ENCODE measurements at regions not wholly inside any gene's neighbourhood (a gene's known extent, or its start where the extent isn't known, plus 50 kb on each side); places are given as distances from the start of the nearest gene placed in this dataset.

DNA sequence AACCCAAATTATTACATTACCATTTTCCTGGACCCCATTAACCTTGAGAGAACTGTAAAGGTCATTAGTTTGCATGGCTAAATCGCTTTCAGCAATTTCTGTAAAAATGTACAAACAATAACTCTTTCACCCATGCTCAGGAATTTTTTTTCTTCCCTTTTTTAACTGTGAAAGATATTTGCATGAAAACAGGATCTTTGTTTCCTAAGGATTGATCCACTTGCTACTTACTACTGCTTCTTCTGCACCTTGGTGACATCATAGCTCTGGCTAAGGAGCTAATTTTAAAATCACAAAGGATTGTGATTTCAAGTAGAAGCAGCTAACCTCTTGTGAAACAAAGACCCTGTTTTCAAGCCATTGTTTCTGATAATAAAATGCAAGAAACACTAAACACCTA, 274.6 kb upstream of the ESRRG start:
- no peak for DNase-seq (ENCODE audit: low read depth)

DNA sequence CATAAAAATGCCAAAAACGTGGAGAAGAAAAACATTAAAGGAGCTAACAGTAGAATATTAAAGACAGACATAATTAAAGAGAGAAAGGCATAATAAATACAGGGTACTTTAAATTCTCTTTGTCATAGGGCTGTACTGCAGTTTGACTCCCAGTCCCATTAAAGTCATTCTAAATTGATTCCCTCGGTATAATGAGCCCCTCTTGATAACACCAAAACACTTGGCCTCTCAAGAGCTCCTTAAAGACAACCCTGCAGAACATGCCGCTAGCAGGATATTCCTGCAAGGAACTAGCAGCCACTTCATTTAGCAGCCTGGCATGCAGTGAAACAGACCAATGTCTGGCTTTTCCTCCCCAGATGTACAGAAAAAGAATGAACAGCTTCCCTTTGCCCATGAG, 273.8 kb upstream of the ESRRG start:
- no peak for DNase-seq (ENCODE audit: low read depth)

DNA sequence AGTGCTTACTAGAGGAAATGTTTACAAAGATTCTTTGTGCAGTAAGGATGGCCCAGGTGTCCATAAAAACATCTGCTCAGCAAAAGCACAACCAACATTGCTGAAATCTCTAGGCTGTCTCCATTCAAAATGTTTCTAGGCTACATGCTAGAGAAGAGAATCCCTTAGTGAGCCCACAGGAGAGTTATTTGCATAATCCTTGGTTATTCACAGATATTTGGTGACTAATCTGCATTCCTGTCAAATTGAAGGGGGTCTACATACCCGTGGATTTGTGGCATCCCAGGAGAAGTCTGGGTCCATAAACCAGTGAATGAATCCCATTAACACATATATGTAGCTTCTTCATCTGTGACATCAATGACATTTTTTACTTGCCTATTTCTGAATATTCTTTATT, 261.3 kb upstream of the ESRRG start:
- DNase-seq (ENCODE audit: low read depth) = no peak

DNA sequence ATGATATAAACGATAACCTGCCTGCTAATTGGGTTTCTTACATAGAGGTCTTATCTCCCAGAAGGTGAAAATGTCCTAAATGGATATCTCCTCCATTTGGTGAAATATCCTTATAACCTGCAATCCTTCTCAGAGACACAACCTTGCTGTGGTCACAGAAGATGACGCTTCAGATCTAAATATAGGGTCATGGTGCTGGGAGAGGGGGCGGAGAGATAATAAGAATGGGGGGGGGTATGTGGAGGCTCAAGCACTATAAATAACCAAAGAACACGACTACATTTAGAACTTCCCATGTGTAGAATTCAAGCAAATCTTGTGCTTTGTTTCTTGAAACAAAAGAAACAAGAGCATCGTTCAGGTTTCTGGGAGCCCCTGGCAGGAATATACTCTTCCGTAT, 260.6 kb upstream of the ESRRG start:
- no peak for DNase-seq (ENCODE audit: low read depth)

DNA sequence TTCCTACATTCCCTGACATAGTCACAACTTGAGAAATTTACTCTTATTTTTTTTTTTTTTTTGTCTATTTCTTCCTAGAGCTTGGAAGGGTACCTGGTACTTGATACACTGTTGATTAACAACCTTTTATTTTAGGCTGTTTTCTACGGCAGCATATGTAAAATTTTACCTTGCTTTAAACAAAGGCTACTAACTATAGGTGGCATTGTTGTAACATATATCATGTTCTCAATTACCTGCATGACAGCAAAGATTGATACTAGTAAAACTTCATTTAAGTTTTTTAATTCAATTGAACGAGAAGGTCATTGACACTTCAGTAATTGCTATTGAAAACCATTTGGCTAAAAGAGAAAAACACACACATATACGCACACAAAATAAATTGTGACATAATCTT, 238.3 kb upstream of the ESRRG start:
- DNase-seq (ENCODE audit: low read depth) = no peak

GRCh38 chr1:216960716-216961115, 237.5 kb upstream of the ESRRG start:
- no peak for DNase-seq (ENCODE audit: low read depth)

DNA sequence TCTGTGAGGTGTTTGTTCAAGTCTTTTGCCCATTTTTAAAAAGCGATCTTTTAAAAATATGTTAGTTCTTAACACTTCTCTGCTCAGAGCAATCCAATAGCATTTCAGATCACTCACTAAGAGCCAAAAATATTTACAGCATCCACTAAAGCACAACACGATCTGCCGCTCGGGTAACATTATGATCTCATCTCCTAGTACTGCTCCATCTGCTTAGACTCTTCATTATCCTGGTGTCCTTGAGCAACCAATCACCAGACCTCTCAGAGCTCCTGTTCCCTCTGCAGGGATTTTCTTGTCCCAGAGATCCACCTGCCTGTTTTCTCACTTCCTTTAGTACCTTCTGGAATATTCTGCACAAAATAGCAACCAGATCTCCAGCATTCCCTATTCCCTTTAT, 235.3 kb upstream of the ESRRG start:
- no peak for DNase-seq (ENCODE audit: low read depth)

DNA sequence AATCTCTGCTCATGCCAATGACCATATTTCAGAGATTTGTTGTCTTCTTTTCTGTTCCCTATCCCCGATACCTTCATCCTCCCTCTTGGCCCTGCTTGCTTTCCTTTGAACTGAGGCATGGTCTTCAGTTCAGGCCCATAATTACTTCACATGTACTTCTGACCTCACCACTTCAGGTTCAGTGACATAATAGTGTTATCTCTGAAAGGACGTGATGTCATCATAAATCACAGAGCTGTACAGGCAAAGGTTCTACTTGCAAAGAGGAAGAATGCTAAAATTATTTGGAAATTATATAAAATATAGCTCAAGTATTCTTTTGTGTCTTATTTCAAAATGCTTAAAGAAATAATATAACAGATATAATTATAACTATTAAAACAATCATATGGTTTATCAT, 230.3 kb upstream of the ESRRG start:
- DNase-seq (ENCODE audit: low read depth) = no peak

DNA sequence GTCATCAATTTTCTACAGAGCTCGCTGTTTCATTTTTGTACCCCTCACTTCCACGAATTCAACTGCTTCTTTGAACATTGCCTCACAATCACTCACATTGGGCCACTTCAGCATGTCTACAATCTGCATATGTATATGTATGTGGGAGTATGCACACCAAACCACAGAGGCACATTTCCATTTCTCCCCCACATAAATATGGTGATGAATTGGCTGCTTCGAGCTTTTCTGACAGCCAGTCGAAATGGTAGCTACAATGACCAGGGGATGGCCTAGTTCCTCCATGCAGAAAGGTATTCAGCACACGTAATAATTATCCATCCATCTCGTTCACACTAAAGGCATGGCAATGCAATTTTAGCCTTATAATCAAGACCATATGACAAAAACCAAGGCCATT, 229.6 kb upstream of the ESRRG start:
- DNase-seq (ENCODE audit: low read depth) = no peak

- no peak for DNase-seq (ENCODE audit: low read depth)
Observed at GRCh38 chr1:216945538-216946080, 222.4 kb upstream of the ESRRG start.

- no peak for DNase-seq (ENCODE audit: low read depth)
Observed at GRCh38 chr1:216944864-216945510, 221.8 kb upstream of the ESRRG start.

- DNase-seq (ENCODE audit: low read depth) = no peak
Observed at GRCh38 chr1:216937491-216937890, 214.3 kb upstream of the ESRRG start.

GRCh38 chr1:216936779-216937178, 213.6 kb upstream of the ESRRG start:
- no peak for DNase-seq (ENCODE audit: low read depth)

GRCh38 chr1:216935901-216936300, 212.7 kb upstream of the ESRRG start:
- DNase-seq (ENCODE audit: low read depth) = no peak

- DNase-seq (ENCODE audit: low read depth) = no peak
Observed at GRCh38 chr1:216932424-216932823, 209.2 kb upstream of the ESRRG start.

- no peak for DNase-seq (ENCODE audit: low read depth)
Observed at GRCh38 chr1:216929870-216930582, 206.8 kb upstream of the ESRRG start.

DNA sequence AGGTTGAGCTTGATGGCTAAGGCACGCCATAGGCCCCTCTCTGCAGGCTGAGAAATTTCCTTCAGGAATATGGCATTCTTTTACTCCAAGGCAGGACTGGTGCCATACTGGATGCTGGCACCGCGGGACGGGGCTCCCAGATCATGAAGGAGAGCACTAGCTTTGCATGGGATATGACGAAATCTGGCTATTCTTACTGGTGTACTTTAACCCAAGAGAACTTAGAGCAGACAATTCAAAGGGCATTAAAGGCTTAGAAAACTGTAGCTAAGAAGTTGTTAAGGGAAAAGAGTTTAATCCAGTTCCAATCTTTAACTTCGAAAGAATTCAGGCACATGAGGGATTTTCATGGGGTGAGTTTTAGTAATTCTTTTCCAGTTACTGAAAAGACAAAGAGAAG, 204.4 kb upstream of the ESRRG start:
- DNase-seq (ENCODE audit: low read depth) = no peak

GRCh38 chr1:216926720-216927510, 203.7 kb upstream of the ESRRG start:
- DNase-seq (ENCODE audit: low read depth) = no peak

DNA sequence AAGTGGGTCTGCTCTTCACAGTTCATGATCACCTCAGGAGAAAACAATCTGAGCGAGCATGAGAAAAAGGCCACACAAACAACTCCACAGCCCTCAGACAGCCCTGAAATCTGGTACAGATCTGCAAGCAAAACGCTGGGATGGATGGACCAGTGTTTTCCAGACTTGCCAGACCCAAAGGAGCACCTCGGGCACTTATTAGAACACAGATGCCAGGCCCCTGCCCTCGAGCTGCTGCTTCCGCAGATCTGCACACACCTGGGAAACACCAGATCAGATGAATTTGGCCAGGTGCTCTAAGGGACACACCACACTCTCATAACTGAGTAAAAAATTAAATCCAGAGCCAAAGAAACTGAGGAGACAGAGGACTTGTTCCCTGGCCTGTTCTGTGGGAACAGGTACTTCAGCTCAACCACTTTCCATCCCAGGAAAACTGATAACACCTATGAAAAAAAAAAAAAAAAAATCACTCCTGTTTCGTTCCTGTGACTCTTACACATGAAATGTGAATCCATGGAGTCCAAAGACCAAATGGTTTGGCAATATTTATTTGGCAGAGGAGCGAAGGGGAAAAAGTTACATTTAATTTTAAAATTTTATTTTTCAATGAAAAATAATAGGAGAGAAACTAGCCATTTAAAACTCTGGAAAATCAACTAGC, 202.9 kb upstream of the ESRRG start:
- no peak for DNase-seq (ENCODE audit: low read depth)

DNA sequence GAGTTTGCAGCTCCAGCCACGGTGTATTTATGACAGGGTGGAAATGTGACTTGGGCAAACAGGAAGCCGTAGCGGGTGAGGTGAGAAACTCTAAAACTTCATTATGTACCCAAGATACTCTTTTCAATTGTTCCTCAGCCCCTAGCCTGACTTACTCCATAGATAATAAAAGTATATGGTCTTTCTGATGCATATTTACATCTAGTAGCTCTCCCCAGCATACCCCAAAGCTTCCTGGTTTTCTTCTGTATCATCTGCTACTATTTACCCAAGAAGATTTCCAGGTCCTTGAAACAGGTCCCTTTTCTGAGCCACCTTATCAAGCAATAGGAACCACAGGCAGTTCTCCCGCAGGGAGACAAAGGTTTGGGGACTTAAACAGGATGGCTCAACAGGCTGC, 201.5 kb upstream of the ESRRG start:
- DNase-seq (ENCODE audit: low read depth) = no peak

DNA sequence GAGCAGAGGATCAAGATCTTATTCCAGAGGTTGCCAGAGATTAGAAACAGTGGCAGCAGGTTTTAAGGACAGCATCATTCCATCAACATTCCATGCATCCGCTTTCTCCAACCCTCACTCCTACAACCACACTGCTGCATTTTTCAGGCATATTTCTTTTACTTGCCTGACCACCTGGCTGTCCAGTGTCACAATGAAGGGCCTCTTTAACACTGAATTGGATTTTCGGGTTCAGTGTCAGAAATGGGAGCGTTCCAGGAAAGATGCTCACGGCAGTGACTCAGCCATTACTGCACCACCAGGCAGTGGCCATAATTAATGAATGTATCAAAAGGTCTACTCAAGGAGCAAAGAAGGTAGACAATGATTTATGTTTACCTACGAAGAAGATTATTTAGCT, 200.4 kb upstream of the ESRRG start:
- DNase-seq (ENCODE audit: low read depth) = no peak

- no peak for DNase-seq (ENCODE audit: low read depth)
Observed at GRCh38 chr1:216922406-216922805, 199.2 kb upstream of the ESRRG start.

Measured in stromal cell of bone marrow (primary cell).